ENCODE measurements at regions not wholly inside any gene's neighbourhood (a gene's known extent, or its start where the extent isn't known, plus 50 kb on each side); places are given as distances from the start of the nearest gene placed in this dataset.

GRCh38 chr14:88929656-88930436, 105.4 kb downstream of the TTC8 start:
- intact Hi-C loops (cut with DNase I; ENCODE audit: low total_unique reads): no loop called here
- no peaks in the 10 kb centered on the region for H3K36me3 ChIP-seq
- H3K4me3 ChIP-seq: no peak overlapping the region
- H3K27me3 ChIP-seq: peaks cover 0 to 9% of the 10 kb centered on the region in 2 donors
- DNase-seq: no peak
- no peaks in the 10 kb centered on the region for H3K4me1 ChIP-seq
- TF ChIP-seq CTCF (IDR thresholded peaks at IDR 0.05): no peak
- no peak overlapping the region for H3K27ac ChIP-seq
- peaks cover 0 to 15% (median 0%) of the 10 kb centered on the region in 3 donors for H3K9me3 ChIP-seq

GRCh38 chr14:88931321-88932110, 107.1 kb downstream of the TTC8 start:
- Histone ChIP-seq H3K9me3 (peaks cover 0 to 15% (median 0%) of the 10 kb centered on the region in 3 donors), H3K36me3 (no peaks in the 10 kb centered on the region), H3K4me3 (no peak overlapping the region), H3K4me1 (no peaks in the 10 kb centered on the region), H3K27ac (no peak overlapping the region), H3K27me3 (peaks cover 0 to 14% of the 10 kb centered on the region in 2 donors)
- intact Hi-C loops (cut with DNase I; ENCODE audit: low total_unique reads): no loop called here
- TF ChIP-seq CTCF (IDR thresholded peaks at IDR 0.05): no peak
- DNase-seq: no peak

GRCh38 chr14:88933191-88933590, 108.7 kb downstream of the TTC8 start:
- Histone ChIP-seq H3K9me3 (peaks cover 0 to 15% (median 0%) of the 10 kb centered on the region in 3 donors), H3K36me3 (no peaks in the 10 kb centered on the region), H3K27ac (no peak overlapping the region), H3K4me3 (no peak overlapping the region), H3K27me3 (peaks cover 0 to 14% of the 10 kb centered on the region in 2 donors), H3K4me1 (no peaks in the 10 kb centered on the region)
- TF ChIP-seq CTCF (IDR thresholded peaks at IDR 0.05): no peak
- intact Hi-C loops (cut with DNase I; ENCODE audit: low total_unique reads): no loop called here
- no peak for DNase-seq

- no peak for DNase-seq
- peaks cover 0 to 11% (median 0%) of the 10 kb centered on the region in 3 donors for H3K9me3 ChIP-seq
- intact Hi-C loops (cut with DNase I; ENCODE audit: low total_unique reads): no loop called here
- H3K36me3 ChIP-seq: no peaks in the 10 kb centered on the region
- no peak overlapping the region for H3K4me3 ChIP-seq
- H3K4me1 ChIP-seq: no peaks in the 10 kb centered on the region
- peaks cover 0 to 14% of the 10 kb centered on the region in 2 donors for H3K27me3 ChIP-seq
- H3K27ac ChIP-seq: no peak overlapping the region
- TF ChIP-seq CTCF (IDR thresholded peaks at IDR 0.05): no peak
Measured at GRCh38 chr14:88934351-88934806, 109.9 kb downstream of the TTC8 start.

GRCh38 chr14:88935083-88935482, 110.6 kb downstream of the TTC8 start:
- Histone ChIP-seq H3K4me1 (no peaks in the 10 kb centered on the region), H3K4me3 (no peak overlapping the region), H3K9me3 (peaks cover 0 to 4% (median 0%) of the 10 kb centered on the region in 3 donors), H3K36me3 (no peaks in the 10 kb centered on the region), H3K27me3 (peaks cover 0 to 14% of the 10 kb centered on the region in 2 donors), H3K27ac (no peak overlapping the region)
- no peak for TF ChIP-seq CTCF (IDR thresholded peaks at IDR 0.05)
- intact Hi-C loops (cut with DNase I; ENCODE audit: low total_unique reads): no loop called here
- no peak for DNase-seq
